SK-N-SH (cell line): ENCODE measurements at regions not wholly inside any gene's neighbourhood (a gene's known extent, or its start where the extent isn't known, plus 50 kb on each side); places are given as distances from the start of the nearest gene placed in this dataset.

Experiments used
- CTCF ChIA-PET: fragments of 300-600, 350-600 bp; formaldehyde crosslinking; extraction: SDS; loops from one replicate; lab custom pipeline; 2021; lab: Yijun Ruan, JAX
- POLR2A ChIA-PET: fragments of 350-600 bp; sonication (Branson Sonifier 250); formaldehyde crosslinking; extraction: SDS; loops from one replicate; lab custom pipeline; 2020; ENCODE audit warnings: antibody characterized with exemption, inconsistent platforms; lab: Yijun Ruan, JAX
- DNase-seq: peaks from one replicate; pipeline ENCODE4 v3.0.0; 2012
- H2AFZ ChIP-seq: fragments of 200-600 bp; sonication (generic); 2 replicates; pipeline ENCODE4 v1.8.1; 2016; ENCODE audit warnings: antibody characterized with exemption, mild to moderate bottlenecking, low read depth
- H3F3A ChIP-seq: fragments of 200-600 bp; sonication (generic); replicated peaks from 2 replicates; pipeline ENCODE3; 2016; ENCODE audit warnings: antibody characterized with exemption, mild to moderate bottlenecking; ENCODE audit not compliant: insufficient read depth
- H3K27ac ChIP-seq, 2 experiments: fragments of 200-500 bp in 1 of 2; fragments of 200-600 bp in 1 of 2; sonication (Bioruptor generic) in 1 of 2; sonication (generic), shearing (Covaris generic) in 1 of 2; 2 replicates each; pipeline versions ENCODE4 v1.5.1 to v1.6.1; 2014 to 2016; ENCODE audit warnings: low read depth in 2 of 2, inconsistent platforms in 1 of 2, low read length in 1 of 2, mild to moderate bottlenecking in 1 of 2, mixed read lengths in 1 of 2
- H3K27me3 ChIP-seq: fragments of 200-600 bp; sonication (generic), shearing (Covaris generic); 2 replicates; pipeline ENCODE4 v1.6.1; 2016; ENCODE audit warnings: mixed run types; ENCODE audit not compliant: insufficient read depth
- H3K36me3 ChIP-seq, 2 experiments: fragments of 200-500 bp in 1 of 2; fragments of 200-600 bp in 1 of 2; sonication (Bioruptor generic) in 1 of 2; sonication (generic) in 1 of 2; replicated peaks in 1 of 2; 2 replicates each; pipeline versions ENCODE3 to v1.5.1; 2014 to 2016; ENCODE audit warnings: low read length in 1 of 2, mild to moderate bottlenecking in 1 of 2; ENCODE audit not compliant: insufficient read depth in 2 of 2, control insufficient read depth in 1 of 2
- H3K4me1 ChIP-seq, 2 experiments: fragments of 200-500 bp in 1 of 2; fragments of 200-600 bp in 1 of 2; sonication (Bioruptor generic) in 1 of 2; sonication (generic), shearing (Covaris generic) in 1 of 2; 2 replicates each; pipeline versions ENCODE4 v1.5.1 to v1.6.1; 2014 to 2016; ENCODE audit warnings: low read depth in 1 of 2, low read length in 1 of 2, mixed run types in 1 of 2; ENCODE audit not compliant: insufficient read depth in 2 of 2, control insufficient read depth in 1 of 2
- H3K4me2 ChIP-seq: fragments of 200-600 bp; sonication (generic), shearing (Covaris generic); 2 replicates; pipeline ENCODE4 v1.6.1; 2017; ENCODE audit warnings: mixed run types
- H3K4me3 ChIP-seq, 2 experiments: fragments of 200-500 bp in 1 of 2; fragments of 200-600 bp in 1 of 2; sonication (Bioruptor generic) in 1 of 2; sonication (generic), shearing (Covaris generic) in 1 of 2; 2 replicates each; pipeline versions ENCODE4 v1.5.1 to v1.8.1; 2014 to 2016; ENCODE audit warnings: low read depth in 2 of 2, inconsistent platforms in 1 of 2, low read length in 1 of 2, mild to moderate bottlenecking in 1 of 2, mixed read lengths in 1 of 2, moderate library complexity in 1 of 2
- H3K79me2 ChIP-seq: fragments of 200-600 bp; sonication (generic); 2 replicates; pipeline ENCODE4 v1.8.1; 2017; ENCODE audit warnings: mild to moderate bottlenecking; ENCODE audit not compliant: insufficient read depth
- H3K9ac ChIP-seq: fragments of 200-600 bp; sonication (generic); 2 replicates; pipeline ENCODE4 v1.6.1; 2017; ENCODE audit warnings: mixed run types
- H3K9me2 ChIP-seq: fragments of 200-600 bp; sonication (generic); 2 replicates; pipeline ENCODE4 v1.6.1; 2017; ENCODE audit warnings: mixed run types
- H3K9me3 ChIP-seq: fragments of 200-600 bp; sonication (generic); 2 replicates; pipeline ENCODE4 v1.6.1; 2017; ENCODE audit warnings: mixed run types, mild to moderate bottlenecking, moderate library complexity
- H4K20me1 ChIP-seq: fragments of 200-600 bp; sonication (generic); 2 replicates; pipeline ENCODE4 v1.6.1; 2017; ENCODE audit warnings: mild to moderate bottlenecking, mixed run types; ENCODE audit not compliant: insufficient read depth
- CTCF ChIP-seq: fragments of 200-600 bp; sonication (generic); IDR thresholded peaks from 2 replicates; pipeline ENCODE4 v1.6.1; 2017; ENCODE audit warnings: antibody characterized with exemption, mild to moderate bottlenecking, moderate library complexity
- ELF1 ChIP-seq: IDR thresholded peaks from 2 replicates; pipeline ENCODE4 v1.4.0; 2012
- EP300 ChIP-seq, 2 experiments: IDR thresholded peaks; 2 replicates each; pipeline versions ENCODE4 v1.4.0 to v1.6.1; 2012; ENCODE audit warnings: borderline replicate concordance in 1 of 2, low read depth in 1 of 2, low read length in 1 of 2
- GABPA ChIP-seq: IDR thresholded peaks from 2 replicates; pipeline ENCODE4 v1.4.0; 2012; ENCODE audit warnings: low read depth, mild to moderate bottlenecking
- IRF3 ChIP-seq: fragments of 150-350 bp; IDR thresholded peaks from 2 replicates; pipeline ENCODE4 v1.6.1; 2016; ENCODE audit warnings: mild to moderate bottlenecking, low read depth, low read length
- JUND ChIP-seq: IDR thresholded peaks from 2 replicates; pipeline ENCODE4 v1.4.0; 2012
- MAX ChIP-seq: IDR thresholded peaks from 2 replicates; pipeline ENCODE4 v1.4.0; 2012; ENCODE audit warnings: low read depth
- MEF2A ChIP-seq: IDR thresholded peaks from 2 replicates; pipeline ENCODE4 v1.4.0; 2012; ENCODE audit warnings: low read depth, borderline replicate concordance
- MXI1 ChIP-seq: IDR thresholded peaks from 2 replicates; pipeline ENCODE4 v1.6.1; 2012; ENCODE audit warnings: mild to moderate bottlenecking, low read depth, low read length, improper control_type of control experiment
- POLR2AphosphoS5 ChIP-seq: IDR thresholded peaks from 2 replicates; pipeline ENCODE4 v1.6.1; 2012; ENCODE audit warnings: low read depth, low read length
- TCF12 ChIP-seq: IDR thresholded peaks from 2 replicates; pipeline ENCODE4 v1.4.0; 2012
- ZBTB33 ChIP-seq: IDR thresholded peaks from 2 replicates; pipeline ENCODE4 v1.4.0; 2012; ENCODE audit warnings: low read depth, borderline replicate concordance
- WGBS: methylation state at CpG from one replicate; pipeline ENCODE4 v1.1.6; 2017; ENCODE audit warnings: low lambda C conversion rate; 5-methylcytosine and 5-hydroxymethylcytosine counted together
- TF ChIP-seq, protein P1 (sequence below): IDR thresholded peaks from 2 replicates; pipeline ENCODE4 v1.6.1; 2012; ENCODE audit warnings: mild to moderate bottlenecking, low read depth, low read length, moderate library complexity
- TF ChIP-seq, protein P2 (sequence below): IDR thresholded peaks from 2 replicates; pipeline ENCODE4; 2012

- Histone ChIP-seq H3K9me3 (no peaks in the 10 kb centered on the region), H3K4me3 (no peak overlapping the region), H3K36me3 (no peaks in the 10 kb centered on the region), H3K4me1 (no peaks in the 10 kb centered on the region), H4K20me1 (no peaks in the 10 kb centered on the region), H3K79me2 (no peaks in the 10 kb centered on the region), H3K27me3 (peaks cover 8% of the 10 kb centered on the region; the same call in 1 of the 2 replicates), H3F3A (no peaks in the 10 kb centered on the region), H3K9me2 (no peaks in the 10 kb centered on the region), H3K27ac (no peak overlapping the region), H3K9ac (no peak overlapping the region), H2AFZ (no peak overlapping the region), H3K4me2 (no peak overlapping the region)
- ChIA-PET POLR2A (no interaction called here), CTCF (no interaction called here)
- 3% methylated on average over 9 of the region's 10 CpGs for WGBS
- no peak for TF ChIP-seq CTCF
- TF ChIP-seq POLR2AphosphoS5 = no peak
- TF ChIP-seq GABPA = no peak
- no peak for TF ChIP-seq MEF2A
- no peak for TF ChIP-seq MXI1
- TF ChIP-seq ZBTB33 = no peak
- no peak for TF ChIP-seq EP300 (IDR thresholded peaks at IDR 0.05; ENCODE audit: borderline replicate concordance in 1 of 2, low read depth in 1 of 2, low read length in 1 of 2)
- no peak for TF ChIP-seq IRF3
- TF ChIP-seq ELF1 = no peak
- no peak for TF ChIP-seq JUND
- no peak for TF ChIP-seq MAX
- TF ChIP-seq TCF12 = no peak
- TF ChIP-seq, protein P1, sequence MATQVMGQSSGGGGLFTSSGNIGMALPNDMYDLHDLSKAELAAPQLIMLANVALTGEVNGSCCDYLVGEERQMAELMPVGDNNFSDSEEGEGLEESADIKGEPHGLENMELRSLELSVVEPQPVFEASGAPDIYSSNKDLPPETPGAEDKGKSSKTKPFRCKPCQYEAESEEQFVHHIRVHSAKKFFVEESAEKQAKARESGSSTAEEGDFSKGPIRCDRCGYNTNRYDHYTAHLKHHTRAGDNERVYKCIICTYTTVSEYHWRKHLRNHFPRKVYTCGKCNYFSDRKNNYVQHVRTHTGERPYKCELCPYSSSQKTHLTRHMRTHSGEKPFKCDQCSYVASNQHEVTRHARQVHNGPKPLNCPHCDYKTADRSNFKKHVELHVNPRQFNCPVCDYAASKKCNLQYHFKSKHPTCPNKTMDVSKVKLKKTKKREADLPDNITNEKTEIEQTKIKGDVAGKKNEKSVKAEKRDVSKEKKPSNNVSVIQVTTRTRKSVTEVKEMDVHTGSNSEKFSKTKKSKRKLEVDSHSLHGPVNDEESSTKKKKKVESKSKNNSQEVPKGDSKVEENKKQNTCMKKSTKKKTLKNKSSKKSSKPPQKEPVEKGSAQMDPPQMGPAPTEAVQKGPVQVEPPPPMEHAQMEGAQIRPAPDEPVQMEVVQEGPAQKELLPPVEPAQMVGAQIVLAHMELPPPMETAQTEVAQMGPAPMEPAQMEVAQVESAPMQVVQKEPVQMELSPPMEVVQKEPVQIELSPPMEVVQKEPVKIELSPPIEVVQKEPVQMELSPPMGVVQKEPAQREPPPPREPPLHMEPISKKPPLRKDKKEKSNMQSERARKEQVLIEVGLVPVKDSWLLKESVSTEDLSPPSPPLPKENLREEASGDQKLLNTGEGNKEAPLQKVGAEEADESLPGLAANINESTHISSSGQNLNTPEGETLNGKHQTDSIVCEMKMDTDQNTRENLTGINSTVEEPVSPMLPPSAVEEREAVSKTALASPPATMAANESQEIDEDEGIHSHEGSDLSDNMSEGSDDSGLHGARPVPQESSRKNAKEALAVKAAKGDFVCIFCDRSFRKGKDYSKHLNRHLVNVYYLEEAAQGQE = no peak
- TF ChIP-seq, protein P2, sequence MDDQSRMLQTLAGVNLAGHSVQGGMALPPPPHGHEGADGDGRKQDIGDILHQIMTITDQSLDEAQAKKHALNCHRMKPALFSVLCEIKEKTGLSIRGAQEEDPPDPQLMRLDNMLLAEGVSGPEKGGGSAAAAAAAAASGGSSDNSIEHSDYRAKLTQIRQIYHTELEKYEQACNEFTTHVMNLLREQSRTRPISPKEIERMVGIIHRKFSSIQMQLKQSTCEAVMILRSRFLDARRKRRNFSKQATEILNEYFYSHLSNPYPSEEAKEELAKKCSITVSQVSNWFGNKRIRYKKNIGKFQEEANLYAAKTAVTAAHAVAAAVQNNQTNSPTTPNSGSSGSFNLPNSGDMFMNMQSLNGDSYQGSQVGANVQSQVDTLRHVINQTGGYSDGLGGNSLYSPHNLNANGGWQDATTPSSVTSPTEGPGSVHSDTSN = no peak
- no peak for DNase-seq
These were observed 1500.4 kb downstream of the TBC1D22A start for GRCh38 chr22:48262596-48263430.
